ENCODE measurements at regions not wholly inside any gene's neighbourhood (a gene's known extent, or its start where the extent isn't known, plus 50 kb on each side); places are given as distances from the start of the nearest gene placed in this dataset.

GRCh38 chr10:120402147-120402766 lies 54.8 kb upstream of the PLPP4 start:
- Histone ChIP-seq H3K4me1 (no peaks in the 10 kb centered on the region), H3K27me3 (replicated peaks in 1 of 7) (peaks cover 0 to 4% (median 0%) of the 10 kb centered on the region in 7 donors), H3K36me3 (no peaks in the 10 kb centered on the region), H3K27ac (no peak overlapping the region), H3K9me3 (peaks cover 0 to 7% (median 0%) of the 10 kb centered on the region in 8 donors), H3K4me3 (no peak overlapping the region)
- TF ChIP-seq, protein P1, sequence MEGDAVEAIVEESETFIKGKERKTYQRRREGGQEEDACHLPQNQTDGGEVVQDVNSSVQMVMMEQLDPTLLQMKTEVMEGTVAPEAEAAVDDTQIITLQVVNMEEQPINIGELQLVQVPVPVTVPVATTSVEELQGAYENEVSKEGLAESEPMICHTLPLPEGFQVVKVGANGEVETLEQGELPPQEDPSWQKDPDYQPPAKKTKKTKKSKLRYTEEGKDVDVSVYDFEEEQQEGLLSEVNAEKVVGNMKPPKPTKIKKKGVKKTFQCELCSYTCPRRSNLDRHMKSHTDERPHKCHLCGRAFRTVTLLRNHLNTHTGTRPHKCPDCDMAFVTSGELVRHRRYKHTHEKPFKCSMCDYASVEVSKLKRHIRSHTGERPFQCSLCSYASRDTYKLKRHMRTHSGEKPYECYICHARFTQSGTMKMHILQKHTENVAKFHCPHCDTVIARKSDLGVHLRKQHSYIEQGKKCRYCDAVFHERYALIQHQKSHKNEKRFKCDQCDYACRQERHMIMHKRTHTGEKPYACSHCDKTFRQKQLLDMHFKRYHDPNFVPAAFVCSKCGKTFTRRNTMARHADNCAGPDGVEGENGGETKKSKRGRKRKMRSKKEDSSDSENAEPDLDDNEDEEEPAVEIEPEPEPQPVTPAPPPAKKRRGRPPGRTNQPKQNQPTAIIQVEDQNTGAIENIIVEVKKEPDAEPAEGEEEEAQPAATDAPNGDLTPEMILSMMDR (IDR thresholded peaks at IDR 0.05 in 8 of 11, conservative IDR thresholded peaks at IDR 0.05 in 3 of 11) = no peak
- TF ChIP-seq POLR2A (IDR thresholded peaks at IDR 0.05) (no peak), POLR2AphosphoS5 (IDR thresholded peaks at IDR 0.05) (no peak)
- 88 to 97% (median 93%) methylated on average over 1 of the region's 1 CpG for WGBS, 5 donors
- no peak for DNase-seq
- intact Hi-C loops (cut with DNase I; ENCODE audit: low total_unique reads) = no loop called here

DNA sequence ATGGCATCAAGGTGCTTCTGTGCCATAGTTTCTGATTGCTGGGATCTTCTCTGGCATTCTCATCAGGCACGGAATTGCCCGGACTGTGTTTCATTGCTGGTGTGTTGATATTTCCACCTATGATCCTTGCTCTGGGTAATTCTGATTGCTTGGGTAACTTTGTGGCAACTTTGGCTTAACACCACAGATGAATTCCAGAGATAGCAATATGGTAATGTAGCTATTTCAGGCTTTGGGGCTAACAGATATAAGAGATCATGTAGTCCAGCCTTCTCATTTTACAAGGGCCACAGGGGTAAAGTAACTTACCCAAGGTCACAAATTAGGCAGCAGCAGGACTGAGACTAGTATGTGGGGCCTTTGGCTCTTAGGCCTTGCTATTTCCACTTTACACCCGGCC lies 53.9 kb upstream of the PLPP4 start:
- Histone ChIP-seq H3K27me3 (replicated peaks in 1 of 7) (peaks cover 0 to 4% (median 0%) of the 10 kb centered on the region in 7 donors), H3K4me1 (no peaks in the 10 kb centered on the region), H3K9me3 (peaks cover 0 to 5% (median 0%) of the 10 kb centered on the region in 8 donors), H3K36me3 (no peaks in the 10 kb centered on the region), H3K27ac (no peak overlapping the region), H3K4me3 (no peak overlapping the region)
- intact Hi-C loops (cut with DNase I; ENCODE audit: low total_unique reads) = no loop called here
- TF ChIP-seq, protein P1 (IDR thresholded peaks at IDR 0.05 in 8 of 11, conservative IDR thresholded peaks at IDR 0.05 in 3 of 11) = no peak
- TF ChIP-seq POLR2AphosphoS5 (IDR thresholded peaks at IDR 0.05) = no peak
- no peak for TF ChIP-seq POLR2A (IDR thresholded peaks at IDR 0.05)
- DNase-seq = no peak
- WGBS, 5 donors = 77 to 93% (median 85%) methylated on average over 3 of the region's 3 CpGs

DNA sequence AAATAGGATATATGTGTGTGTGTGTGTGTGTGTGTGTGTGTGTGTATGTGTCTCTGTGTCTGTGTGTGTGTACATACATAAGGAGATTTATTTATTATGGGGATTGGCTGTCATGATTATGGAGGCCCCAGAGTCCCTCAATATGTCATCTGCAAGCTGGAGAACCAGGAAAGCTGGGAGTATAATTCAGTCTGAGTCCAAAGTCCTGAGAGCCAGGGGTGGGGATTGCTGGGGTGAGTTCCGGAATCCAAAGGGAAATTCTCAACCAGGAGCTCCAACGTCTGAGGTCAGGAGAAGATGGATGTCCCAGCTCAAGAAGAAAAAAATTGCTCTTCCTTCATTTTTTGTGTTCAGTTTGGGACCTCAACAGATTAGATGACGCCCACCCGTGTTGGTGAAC lies 50.7 kb upstream of the PLPP4 start:
- WGBS, 5 donors = 82 to 91% (median 86%) methylated on average over 4 of the region's 4 CpGs
- TF ChIP-seq POLR2AphosphoS5 (IDR thresholded peaks at IDR 0.05) (no peak), POLR2A (IDR thresholded peaks at IDR 0.05) (no peak)
- TF ChIP-seq, protein P1 (IDR thresholded peaks at IDR 0.05 in 8 of 11, conservative IDR thresholded peaks at IDR 0.05 in 3 of 11) = no peak
- no peak overlapping the region for H3K27ac ChIP-seq
- H3K4me3 ChIP-seq = no peak overlapping the region
- no peak for DNase-seq
- H3K9me3 ChIP-seq = no peaks in the 10 kb centered on the region
- H3K4me1 ChIP-seq = no peaks in the 10 kb centered on the region
- H3K27me3 ChIP-seq (replicated peaks in 1 of 7) = peaks cover 0 to 8% (median 0%) of the 10 kb centered on the region in 7 donors
- intact Hi-C loops (cut with DNase I; ENCODE audit: low total_unique reads) = no loop called here
- no peaks in the 10 kb centered on the region for H3K36me3 ChIP-seq

Small RNA genes lying in the stretch of these regions (small RNA-seq; reads per million reads assigned to genes)
- 0 reads per million in 4 donors for gene AL355298.1
